ENCODE measurements at regions not wholly inside any gene's neighbourhood (a gene's known extent, or its start where the extent isn't known, plus 50 kb on each side); places are given as distances from the start of the nearest gene placed in this dataset.
"Not testable (repeated sequence)": the region's sequence is repeated elsewhere in the genome, so short reads cannot be mapped to it uniquely, and the experiment has no call there.

DNA sequence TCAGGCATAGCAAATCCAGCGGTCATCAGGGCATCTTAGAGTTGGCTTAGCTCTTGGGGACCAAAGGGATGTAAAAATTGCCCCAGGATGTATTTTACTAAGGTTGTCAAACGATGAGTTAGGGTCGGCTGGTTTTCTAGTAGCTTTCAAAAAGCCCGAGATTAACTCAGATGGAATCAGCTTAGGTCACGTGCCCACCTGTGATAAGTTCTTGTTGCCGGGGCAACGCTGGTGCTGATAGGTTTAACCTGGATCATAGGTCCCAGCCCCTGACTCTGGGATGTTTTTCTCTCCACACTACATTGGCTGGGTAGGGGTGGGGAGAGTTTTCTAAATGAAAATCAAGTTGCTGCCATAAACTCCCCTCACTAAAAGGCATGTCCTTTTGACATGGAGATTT lies 257.3 kb upstream of the SULF2 start:
- ATAC-seq (no peak), DNase-seq (no peak)
- intact Hi-C loops (cut with DNase I, micrococcal nuclease): no loop called here
- Histone ChIP-seq H3K9me3 (no peaks in the 10 kb centered on the region), H3K4me3 (no peak overlapping the region), H3K36me3 (ENCODE audit: low read depth) (no peaks in the 10 kb centered on the region), H3K4me1 (ENCODE audit: low read depth) (no peaks in the 10 kb centered on the region)
- TF ChIP-seq, protein P1, sequence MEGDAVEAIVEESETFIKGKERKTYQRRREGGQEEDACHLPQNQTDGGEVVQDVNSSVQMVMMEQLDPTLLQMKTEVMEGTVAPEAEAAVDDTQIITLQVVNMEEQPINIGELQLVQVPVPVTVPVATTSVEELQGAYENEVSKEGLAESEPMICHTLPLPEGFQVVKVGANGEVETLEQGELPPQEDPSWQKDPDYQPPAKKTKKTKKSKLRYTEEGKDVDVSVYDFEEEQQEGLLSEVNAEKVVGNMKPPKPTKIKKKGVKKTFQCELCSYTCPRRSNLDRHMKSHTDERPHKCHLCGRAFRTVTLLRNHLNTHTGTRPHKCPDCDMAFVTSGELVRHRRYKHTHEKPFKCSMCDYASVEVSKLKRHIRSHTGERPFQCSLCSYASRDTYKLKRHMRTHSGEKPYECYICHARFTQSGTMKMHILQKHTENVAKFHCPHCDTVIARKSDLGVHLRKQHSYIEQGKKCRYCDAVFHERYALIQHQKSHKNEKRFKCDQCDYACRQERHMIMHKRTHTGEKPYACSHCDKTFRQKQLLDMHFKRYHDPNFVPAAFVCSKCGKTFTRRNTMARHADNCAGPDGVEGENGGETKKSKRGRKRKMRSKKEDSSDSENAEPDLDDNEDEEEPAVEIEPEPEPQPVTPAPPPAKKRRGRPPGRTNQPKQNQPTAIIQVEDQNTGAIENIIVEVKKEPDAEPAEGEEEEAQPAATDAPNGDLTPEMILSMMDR (IDR thresholded peaks at IDR 0.05): no peak

GRCh38 chr20:48041078-48041780 lies 255.9 kb upstream of the SULF2 start:
- no peaks in the 10 kb centered on the region for H3K4me1 ChIP-seq (ENCODE audit: low read depth)
- H3K36me3 ChIP-seq (ENCODE audit: low read depth): no peaks in the 10 kb centered on the region
- TF ChIP-seq, protein P1 (IDR thresholded peaks at IDR 0.05): no peak
- DNase-seq (no peak), ATAC-seq (no peak)
- H3K9me3 ChIP-seq: no peaks in the 10 kb centered on the region
- intact Hi-C loops (cut with DNase I, micrococcal nuclease): no loop called here
- no peak overlapping the region for H3K4me3 ChIP-seq

DNA sequence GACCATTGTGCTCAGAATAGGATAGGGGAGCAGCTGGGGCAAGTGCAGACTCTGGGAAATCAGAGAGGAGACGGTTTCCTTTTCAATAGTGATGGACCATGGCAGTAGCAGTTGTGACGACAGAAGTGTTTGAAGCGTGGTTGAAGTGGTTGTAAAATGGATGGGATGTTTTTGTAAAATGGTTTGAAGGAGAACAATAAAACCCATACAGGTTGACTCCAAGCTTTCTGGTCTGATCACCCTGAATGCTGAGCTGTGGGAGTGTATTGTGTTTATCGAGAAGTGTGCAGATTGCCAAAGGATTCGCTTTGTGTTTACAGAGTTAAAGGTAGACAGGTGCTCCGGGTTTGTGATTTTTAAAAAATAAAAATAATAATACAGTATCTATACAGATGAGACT lies 255.2 kb upstream of the SULF2 start:
- Histone ChIP-seq H3K9me3 (no peaks in the 10 kb centered on the region), H3K4me1 (ENCODE audit: low read depth) (no peaks in the 10 kb centered on the region), H3K36me3 (ENCODE audit: low read depth) (no peaks in the 10 kb centered on the region), H3K4me3 (no peak overlapping the region)
- DNase-seq (no peak), ATAC-seq (no peak)
- TF ChIP-seq, protein P1 (IDR thresholded peaks at IDR 0.05): no peak
- intact Hi-C loops (cut with DNase I, micrococcal nuclease): no loop called here

DNA sequence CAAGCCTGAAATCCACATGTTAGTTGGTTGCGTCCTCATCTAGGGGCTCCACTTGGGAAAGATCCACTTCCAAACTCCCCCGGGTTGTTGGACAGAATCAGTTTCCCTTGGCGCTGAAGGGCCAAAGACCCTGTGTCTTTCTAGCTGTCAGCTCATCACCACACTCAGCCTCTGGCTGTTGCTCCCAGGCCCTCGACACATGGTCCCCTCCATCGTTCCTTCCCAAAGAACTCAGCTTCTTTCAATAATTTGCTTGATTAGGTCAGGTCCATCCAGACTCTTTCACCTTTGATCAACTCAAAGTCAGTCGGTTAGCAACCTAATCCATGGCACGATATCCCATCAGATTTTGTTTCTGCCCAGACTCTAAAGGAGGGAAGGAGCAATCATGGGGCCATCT lies 254.8 kb upstream of the SULF2 start:
- DNase-seq (no peak), ATAC-seq (no peak)
- TF ChIP-seq, protein P1 (IDR thresholded peaks at IDR 0.05): no peak
- Histone ChIP-seq H3K9me3 (no peaks in the 10 kb centered on the region), H3K4me1 (ENCODE audit: low read depth) (no peaks in the 10 kb centered on the region), H3K4me3 (no peak overlapping the region), H3K36me3 (ENCODE audit: low read depth) (no peaks in the 10 kb centered on the region)
- intact Hi-C loops (cut with DNase I, micrococcal nuclease): no loop called here

DNA sequence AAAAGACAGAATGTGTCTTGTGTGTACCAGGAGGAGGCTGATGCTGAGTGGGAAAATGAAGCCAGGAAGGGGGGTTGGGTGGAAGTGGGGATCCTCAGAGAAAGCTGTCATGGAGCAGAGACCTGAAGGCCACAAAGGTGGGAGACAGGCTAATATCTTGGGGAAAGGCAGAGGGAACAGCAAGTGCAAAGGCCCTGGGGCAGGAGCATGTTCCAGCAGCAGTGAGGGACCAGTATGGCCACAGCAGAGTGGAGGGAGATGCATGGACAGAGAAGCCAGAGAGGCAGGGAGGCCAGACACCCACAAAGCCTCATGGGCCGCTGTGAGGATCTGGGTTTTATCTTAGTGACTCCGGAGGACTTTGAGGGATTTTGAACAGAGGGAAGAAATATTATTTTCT lies 254.2 kb upstream of the SULF2 start:
- TF ChIP-seq, protein P1 (IDR thresholded peaks at IDR 0.05): no peak
- no peaks in the 10 kb centered on the region for H3K9me3 ChIP-seq
- intact Hi-C loops (cut with DNase I, micrococcal nuclease): no loop called here
- no peaks in the 10 kb centered on the region for H3K4me1 ChIP-seq (ENCODE audit: low read depth)
- H3K4me3 ChIP-seq: no peak overlapping the region
- no peaks in the 10 kb centered on the region for H3K36me3 ChIP-seq (ENCODE audit: low read depth)
- DNase-seq (no peak), ATAC-seq (no peak)

DNA sequence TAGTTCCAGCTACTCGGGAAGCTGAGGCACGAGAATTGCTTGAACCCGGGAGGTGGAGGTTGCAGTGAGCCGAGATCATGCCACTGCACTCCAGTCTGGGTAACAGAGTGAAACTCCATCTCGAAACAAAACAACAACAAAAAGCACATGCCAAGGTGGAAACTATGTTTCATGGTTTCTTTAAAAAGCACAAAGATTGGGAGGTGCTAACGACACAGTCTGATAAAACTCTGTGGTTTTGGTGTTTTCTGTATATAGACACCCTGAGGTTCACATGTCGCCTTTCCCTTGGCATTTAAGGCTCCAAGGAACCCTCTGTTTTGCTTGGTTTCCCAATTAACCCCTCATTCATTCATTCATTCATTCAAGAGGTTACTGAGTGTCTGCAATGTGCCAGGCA lies 253.4 kb upstream of the SULF2 start:
- intact Hi-C loops (cut with DNase I, micrococcal nuclease): no loop called here
- TF ChIP-seq, protein P1 (IDR thresholded peaks at IDR 0.05): no peak

GRCh38 chr20:48037798-48038197 lies 252.5 kb upstream of the SULF2 start:
- DNase-seq; ATAC-seq; H3K4me1 ChIP-seq (ENCODE audit: low read depth); H3K36me3 ChIP-seq (ENCODE audit: low read depth); intact Hi-C loops (cut with DNase I, micrococcal nuclease); H3K9me3 ChIP-seq; H3K4me3 ChIP-seq: not testable (repeated sequence)

More for the DNA sequence above, 253.4 kb upstream of the SULF2 start:
- ATAC-seq (no peak), DNase-seq (no peak)
- H3K4me3 ChIP-seq: no peak overlapping the region
- H3K9me3 ChIP-seq: no peaks in the 10 kb centered on the region
- H3K4me1 ChIP-seq (ENCODE audit: low read depth): no peaks in the 10 kb centered on the region
- H3K36me3 ChIP-seq (ENCODE audit: low read depth): no peaks in the 10 kb centered on the region
